Neural cell (in vitro differentiated cells): ENCODE measurements at regions not wholly inside any gene's neighbourhood (a gene's known extent, or its start where the extent isn't known, plus 50 kb on each side); places are given as distances from the start of the nearest gene placed in this dataset.

Experiments
- H2AFZ ChIP-seq: fragments of 200-600, 300-800 bp; sonication (generic), shearing (Covaris generic); 2 replicates; pipeline ENCODE4 v1.6.0; 2014; ENCODE audit warnings: low read depth, mild to moderate bottlenecking, antibody characterized with exemption, low read length, moderate library complexity
- H3F3A ChIP-seq: fragments of 200-600 bp; shearing (Covaris generic); 2 replicates; pipeline ENCODE4 v1.6.1; 2016; ENCODE audit warnings: mild to moderate bottlenecking, moderate library complexity, mixed read lengths, antibody characterized with exemption, low read length; ENCODE audit not compliant: insufficient read depth, poor library complexity, severe bottlenecking
- H3K27ac ChIP-seq: fragments of 200-600, 300-800 bp; sonication (generic), shearing (Covaris generic); 2 replicates; pipeline ENCODE4 v1.5.1; 2014; ENCODE audit warnings: mild to moderate bottlenecking, low read length, moderate library complexity
- H3K27me3 ChIP-seq: fragments of 300-800, 200-600 bp; sonication (generic), shearing (Covaris generic); 2 replicates; pipeline ENCODE4 v1.6.0; 2014; ENCODE audit warnings: mild to moderate bottlenecking, low read depth, low read length, moderate library complexity; ENCODE audit not compliant: insufficient read depth
- H3K36me3 ChIP-seq: fragments of 300-800, 200-600 bp; sonication (generic), shearing (Covaris generic); 2 replicates; pipeline ENCODE4 v1.5.1; 2014; ENCODE audit warnings: mild to moderate bottlenecking, antibody characterized with exemption, low read length, moderate library complexity; ENCODE audit not compliant: insufficient read depth
- H3K4me2 ChIP-seq: fragments of 300-800, 200-600 bp; sonication (generic), shearing (Covaris generic); 2 replicates; pipeline ENCODE4 v1.6.0; 2014; ENCODE audit warnings: mild to moderate bottlenecking, low read length
- H3K4me3 ChIP-seq: fragments of 300-800, 200-600 bp; sonication (generic), shearing (Covaris generic); 2 replicates; pipeline ENCODE4 v1.5.1; 2014; ENCODE audit warnings: mild to moderate bottlenecking, low read length, moderate library complexity
- H3K79me2 ChIP-seq: fragments of 200-600 bp; shearing (Covaris generic); replicated peaks from 2 replicates; pipeline ENCODE4 v1.6.0; 2014; ENCODE audit warnings: mild to moderate bottlenecking, low read length, moderate library complexity; ENCODE audit not compliant: insufficient read depth
- H3K9ac ChIP-seq: fragments of 300-800, 200-600 bp; sonication (generic), shearing (Covaris generic); 2 replicates; pipeline ENCODE4 v1.6.1; 2016; ENCODE audit warnings: mild to moderate bottlenecking, low read length, mixed read lengths
- H3K9me2 ChIP-seq: fragments of 200-600 bp; shearing (Covaris generic); 2 replicates; pipeline ENCODE4 v1.6.1; 2016; ENCODE audit warnings: mild to moderate bottlenecking, low read length, mixed read lengths; ENCODE audit not compliant: insufficient read depth
- H3K9me3 ChIP-seq: fragments of 200-600, 300-800 bp; sonication (generic), shearing (Covaris generic); 2 replicates; pipeline ENCODE4 v1.6.1; 2016; ENCODE audit warnings: mild to moderate bottlenecking, mixed run types, low read length, moderate library complexity, mixed read lengths
- H4K20me1 ChIP-seq: fragments of 200-600 bp; shearing (Covaris generic); 2 replicates; pipeline ENCODE4 v1.6.1; 2016; ENCODE audit warnings: mild to moderate bottlenecking, mixed run types; ENCODE audit not compliant: insufficient read depth
- EP300 ChIP-seq: fragments of 450-650 bp; conservative IDR thresholded peaks from 2 replicates; pipeline ENCODE4 v1.6.1; 2014; ENCODE audit warnings: antibody characterized with exemption, mild to moderate bottlenecking, moderate library complexity; ENCODE audit not compliant: poor library complexity, severe bottlenecking
- EZH2 ChIP-seq: fragments of 200-600, 300-800 bp; shearing (Covaris generic), sonication (generic); IDR thresholded peaks from 2 replicates; pipeline ENCODE4 v1.6.1; 2014; ENCODE audit warnings: antibody characterized with exemption, low read length, borderline replicate concordance, mild to moderate bottlenecking; ENCODE audit not compliant: insufficient read depth, poor library complexity, severe bottlenecking
- MXI1 ChIP-seq: fragments of 450-650 bp; conservative IDR thresholded peaks from 2 replicates; pipeline ENCODE4 v1.6.1; 2014; ENCODE audit warnings: antibody characterized with exemption, mild to moderate bottlenecking; ENCODE audit not compliant: poor library complexity, severe bottlenecking
- POLR2AphosphoS5 ChIP-seq: IDR thresholded peaks from 2 replicates; pipeline ENCODE4 v1.6.1; 2012
- RAD21 ChIP-seq: fragments of 450-650 bp; conservative IDR thresholded peaks from 2 replicates; pipeline ENCODE4 v1.6.1; 2014; ENCODE audit warnings: antibody characterized with exemption, mild to moderate bottlenecking, moderate library complexity
- SMC3 ChIP-seq: fragments of 450-650 bp; conservative IDR thresholded peaks from 2 replicates; pipeline ENCODE4 v1.6.1; 2014; ENCODE audit warnings: antibody characterized with exemption, mild to moderate bottlenecking, moderate library complexity; ENCODE audit not compliant: poor library complexity
- TAF1 ChIP-seq: IDR thresholded peaks from 2 replicates; pipeline ENCODE4 v1.6.1; 2012; ENCODE audit warnings: low read depth
- TF ChIP-seq, protein P1 (sequence below): fragments of 450-650 bp; IDR thresholded peaks from 2 replicates; pipeline ENCODE4 v1.5.1; 2014; ENCODE audit warnings: antibody characterized with exemption, mild to moderate bottlenecking, moderate library complexity; ENCODE audit not compliant: poor library complexity, severe bottlenecking
- TF ChIP-seq, protein P2 (sequence below): IDR thresholded peaks from 2 replicates; pipeline ENCODE4 v1.6.1; 2012; ENCODE audit warnings: borderline replicate concordance

DNA sequence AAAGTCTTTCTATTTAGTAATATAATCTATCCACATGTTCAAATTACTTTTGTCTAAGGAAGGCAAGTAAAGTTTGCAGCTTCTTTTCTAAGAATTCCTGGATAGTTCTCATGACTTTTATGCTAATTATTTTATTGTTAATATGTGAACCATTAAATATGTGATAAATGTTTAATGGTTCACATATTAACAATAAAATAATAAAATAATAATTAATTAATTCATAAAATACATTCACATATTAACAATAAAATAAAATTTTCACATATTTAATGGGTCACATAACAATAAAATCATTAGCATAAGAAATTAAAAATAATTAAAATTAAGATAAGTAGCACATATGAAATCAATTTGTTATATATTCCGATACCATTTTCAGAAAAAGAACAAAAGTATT lies 1352.4 kb downstream of the ARAP2 start:
- Histone ChIP-seq H3K9me3 (no peaks in the 10 kb centered on the region), H3K9ac (no peak overlapping the region), H3K9me2 (no peaks in the 10 kb centered on the region), H3K4me3 (no peak overlapping the region), H3F3A (no peaks in the 10 kb centered on the region), H3K36me3 (no peaks in the 10 kb centered on the region), H3K79me2 (no peaks in the 10 kb centered on the region), H3K27me3 (no peaks in the 10 kb centered on the region), H2AFZ (no peak overlapping the region), H3K27ac (no peak overlapping the region), H4K20me1 (no peaks in the 10 kb centered on the region), H3K4me2 (no peak overlapping the region)
- TF ChIP-seq, protein P1, sequence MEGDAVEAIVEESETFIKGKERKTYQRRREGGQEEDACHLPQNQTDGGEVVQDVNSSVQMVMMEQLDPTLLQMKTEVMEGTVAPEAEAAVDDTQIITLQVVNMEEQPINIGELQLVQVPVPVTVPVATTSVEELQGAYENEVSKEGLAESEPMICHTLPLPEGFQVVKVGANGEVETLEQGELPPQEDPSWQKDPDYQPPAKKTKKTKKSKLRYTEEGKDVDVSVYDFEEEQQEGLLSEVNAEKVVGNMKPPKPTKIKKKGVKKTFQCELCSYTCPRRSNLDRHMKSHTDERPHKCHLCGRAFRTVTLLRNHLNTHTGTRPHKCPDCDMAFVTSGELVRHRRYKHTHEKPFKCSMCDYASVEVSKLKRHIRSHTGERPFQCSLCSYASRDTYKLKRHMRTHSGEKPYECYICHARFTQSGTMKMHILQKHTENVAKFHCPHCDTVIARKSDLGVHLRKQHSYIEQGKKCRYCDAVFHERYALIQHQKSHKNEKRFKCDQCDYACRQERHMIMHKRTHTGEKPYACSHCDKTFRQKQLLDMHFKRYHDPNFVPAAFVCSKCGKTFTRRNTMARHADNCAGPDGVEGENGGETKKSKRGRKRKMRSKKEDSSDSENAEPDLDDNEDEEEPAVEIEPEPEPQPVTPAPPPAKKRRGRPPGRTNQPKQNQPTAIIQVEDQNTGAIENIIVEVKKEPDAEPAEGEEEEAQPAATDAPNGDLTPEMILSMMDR = no peak
- TF ChIP-seq EZH2 (no peak), MXI1 (no peak), TAF1 (no peak), RAD21 (no peak), SMC3 (no peak), POLR2AphosphoS5 (no peak), EP300 (no peak)
- TF ChIP-seq, protein P2, sequence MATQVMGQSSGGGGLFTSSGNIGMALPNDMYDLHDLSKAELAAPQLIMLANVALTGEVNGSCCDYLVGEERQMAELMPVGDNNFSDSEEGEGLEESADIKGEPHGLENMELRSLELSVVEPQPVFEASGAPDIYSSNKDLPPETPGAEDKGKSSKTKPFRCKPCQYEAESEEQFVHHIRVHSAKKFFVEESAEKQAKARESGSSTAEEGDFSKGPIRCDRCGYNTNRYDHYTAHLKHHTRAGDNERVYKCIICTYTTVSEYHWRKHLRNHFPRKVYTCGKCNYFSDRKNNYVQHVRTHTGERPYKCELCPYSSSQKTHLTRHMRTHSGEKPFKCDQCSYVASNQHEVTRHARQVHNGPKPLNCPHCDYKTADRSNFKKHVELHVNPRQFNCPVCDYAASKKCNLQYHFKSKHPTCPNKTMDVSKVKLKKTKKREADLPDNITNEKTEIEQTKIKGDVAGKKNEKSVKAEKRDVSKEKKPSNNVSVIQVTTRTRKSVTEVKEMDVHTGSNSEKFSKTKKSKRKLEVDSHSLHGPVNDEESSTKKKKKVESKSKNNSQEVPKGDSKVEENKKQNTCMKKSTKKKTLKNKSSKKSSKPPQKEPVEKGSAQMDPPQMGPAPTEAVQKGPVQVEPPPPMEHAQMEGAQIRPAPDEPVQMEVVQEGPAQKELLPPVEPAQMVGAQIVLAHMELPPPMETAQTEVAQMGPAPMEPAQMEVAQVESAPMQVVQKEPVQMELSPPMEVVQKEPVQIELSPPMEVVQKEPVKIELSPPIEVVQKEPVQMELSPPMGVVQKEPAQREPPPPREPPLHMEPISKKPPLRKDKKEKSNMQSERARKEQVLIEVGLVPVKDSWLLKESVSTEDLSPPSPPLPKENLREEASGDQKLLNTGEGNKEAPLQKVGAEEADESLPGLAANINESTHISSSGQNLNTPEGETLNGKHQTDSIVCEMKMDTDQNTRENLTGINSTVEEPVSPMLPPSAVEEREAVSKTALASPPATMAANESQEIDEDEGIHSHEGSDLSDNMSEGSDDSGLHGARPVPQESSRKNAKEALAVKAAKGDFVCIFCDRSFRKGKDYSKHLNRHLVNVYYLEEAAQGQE = no peak

DNA sequence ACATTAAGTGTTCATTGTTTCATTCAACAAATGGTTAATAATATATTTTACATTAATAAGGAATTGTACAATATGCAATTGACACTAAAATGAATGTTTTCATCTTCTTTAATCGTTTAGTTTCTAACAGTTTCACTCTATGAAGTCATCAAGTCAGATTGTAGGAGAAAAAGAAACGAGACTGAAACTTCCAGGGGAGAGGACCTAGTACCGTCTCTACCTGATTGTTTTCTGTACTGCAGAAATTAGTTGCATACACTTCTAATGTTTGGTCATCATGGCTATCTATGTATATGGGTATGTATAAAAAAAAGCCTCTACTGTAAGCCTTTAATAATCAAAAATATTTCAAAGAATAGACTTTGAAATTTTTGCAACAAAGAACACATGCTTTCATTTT lies 1350.9 kb downstream of the ARAP2 start:
- no peak for TF ChIP-seq MXI1
- TF ChIP-seq RAD21 = no peak
- TF ChIP-seq, protein P1 = no peak
- no peak for TF ChIP-seq SMC3
- TF ChIP-seq POLR2AphosphoS5 = no peak
- no peak for TF ChIP-seq TAF1
- no peak for TF ChIP-seq EP300
- TF ChIP-seq, protein P2 = no peak
- no peak for TF ChIP-seq EZH2
- no peaks in the 10 kb centered on the region for H3K9me3 ChIP-seq
- no peaks in the 10 kb centered on the region for H3F3A ChIP-seq
- H3K9ac ChIP-seq = no peak overlapping the region
- no peaks in the 10 kb centered on the region for H3K79me2 ChIP-seq
- H3K4me3 ChIP-seq = no peak overlapping the region
- no peak overlapping the region for H2AFZ ChIP-seq
- no peaks in the 10 kb centered on the region for H3K9me2 ChIP-seq
- no peaks in the 10 kb centered on the region for H4K20me1 ChIP-seq
- H3K27ac ChIP-seq = no peak overlapping the region
- no peaks in the 10 kb centered on the region for H3K27me3 ChIP-seq
- no peaks in the 10 kb centered on the region for H3K36me3 ChIP-seq
- H3K4me2 ChIP-seq = no peak overlapping the region
